HCT116 (cell line): ENCODE measurements at regions not wholly inside any gene's neighbourhood (a gene's known extent, or its start where the extent isn't known, plus 50 kb on each side); places are given as distances from the start of the nearest gene placed in this dataset.

ENCODE experiments used
- ATAC-seq: fragments of 200-7000 bp; cut with Tn5 transposase; 2 replicates; pipeline ENCODE4 v1.9.1; 2020; ENCODE audit warnings: mild to moderate bottlenecking, moderate library complexity
- BruUV-seq: library from RNA; stranded (reverse); fragments of 400-500 nt; replicated peaks from 2 replicates; lab custom pipeline; 2021; lab: Mats Ljungman, UMichigan
- CTCF ChIA-PET: fragments of 300-600 bp; sonication (Branson Sonifier 250); formaldehyde crosslinking; loops from one replicate; lab custom pipeline; 2021; ENCODE audit warnings: antibody characterized with exemption; lab: Charles Lee
- POLR2A ChIA-PET: fragments of 300-600, 350-600 bp; sonication (Branson Sonifier 250); formaldehyde crosslinking; loops from one replicate; lab custom pipeline; 2021; ENCODE audit warnings: antibody characterized with exemption; lab: Charles Lee
- RAD21 ChIA-PET, 2 experiments: fragments of 300-600 bp; sonication (Branson Sonifier 250); formaldehyde crosslinking; loops; one replicate each; lab custom pipeline; 2023; ENCODE audit warnings: low total read pairs in 2 of 2; ENCODE audit not compliant: uncharacterized antibody in 2 of 2, unreplicated experiment in 2 of 2, low non-redundant PET in 1 of 2; lab: Charles Lee
- DNase-seq: peaks from one replicate; pipeline ENCODE4 v3.0.0-alpha.2; 2010; ENCODE audit warnings: low read depth, low spot score
- H2AFZ ChIP-seq: fragments of 200-600 bp; shearing (Covaris generic), sonication (generic); 2 replicates; pipeline ENCODE4 v1.6.1; 2017; ENCODE audit warnings: low read depth, mixed run types, mixed read lengths, antibody characterized with exemption, low read length; ENCODE audit not compliant: poor library complexity, severe bottlenecking
- H3K27ac ChIP-seq: 2 replicates; pipeline ENCODE4 v1.5.1; 2012; ENCODE audit warnings: low read depth, low read length
- H3K27me3 ChIP-seq: fragments of 200-600 bp; sonication (generic); 2 replicates; pipeline ENCODE4 v1.6.1; 2016; ENCODE audit warnings: mixed run types, low read length, mixed read lengths; ENCODE audit not compliant: insufficient read depth
- H3K36me3 ChIP-seq, 2 experiments: fragments of 200-500 bp in 1 of 2; fragments of 200-600 bp in 1 of 2; sonication (Bioruptor generic) in 1 of 2; sonication (generic) in 1 of 2; 2 replicates each; pipeline versions ENCODE4 v1.5.1 to v1.6.1; 2014 to 2016; ENCODE audit warnings: low read length in 2 of 2, inconsistent platforms in 1 of 2, mixed read lengths in 1 of 2, mixed run types in 1 of 2; ENCODE audit not compliant: insufficient read depth in 2 of 2, control insufficient read depth in 1 of 2
- H3K4me1 ChIP-seq, 2 experiments: fragments of 200-600 bp in 1 of 2; sonication (generic) in 1 of 2; 2 replicates each; pipeline versions ENCODE4 v1.5.1 to v1.6.1; 2012 to 2017; ENCODE audit warnings: low read length in 2 of 2, inconsistent platforms in 1 of 2, mild to moderate bottlenecking in 1 of 2, mixed read lengths in 1 of 2, mixed run types in 1 of 2, moderate library complexity in 1 of 2; ENCODE audit not compliant: insufficient read depth in 2 of 2, control insufficient read depth in 1 of 2
- H3K4me2 ChIP-seq: fragments of 200-600 bp; sonication (generic); 2 replicates; pipeline ENCODE4 v1.6.1; 2017; ENCODE audit warnings: mixed run types, low read length, mixed read lengths
- H3K4me3 ChIP-seq, 2 experiments: fragments of 200-600 bp in 1 of 2; sonication (generic) in 1 of 2; replicated peaks in 1 of 2; 2 replicates each; pipeline ENCODE4 v1.5.1; 2011 to 2016; ENCODE audit warnings: low read length in 2 of 2, control low read depth in 1 of 2, low read depth in 1 of 2, mild to moderate bottlenecking in 1 of 2, mixed read lengths in 1 of 2, mixed run types in 1 of 2
- H3K79me2 ChIP-seq: fragments of 200-600 bp; sonication (generic); 2 replicates; pipeline ENCODE4 v1.6.1; 2017; ENCODE audit warnings: mild to moderate bottlenecking, mixed run types, low read length, moderate library complexity, mixed read lengths; ENCODE audit not compliant: insufficient read depth
- H3K9ac ChIP-seq: fragments of 200-600 bp; sonication (generic); 2 replicates; pipeline ENCODE4 v1.6.1; 2016; ENCODE audit warnings: low read length, mixed read lengths
- H3K9me2 ChIP-seq: fragments of 200-600 bp; sonication (generic), shearing (Covaris generic); 2 replicates; pipeline ENCODE4 v1.6.1; 2017; ENCODE audit warnings: mixed run types, mild to moderate bottlenecking, moderate library complexity; ENCODE audit not compliant: insufficient read depth
- H3K9me3 ChIP-seq, 2 experiments: fragments of 200-500 bp in 1 of 2; fragments of 200-600 bp in 1 of 2; sonication (Bioruptor generic) in 1 of 2; sonication (generic) in 1 of 2; 2 replicates each; pipeline ENCODE4 v1.6.1; 2014 to 2017; ENCODE audit warnings: low read length in 2 of 2, mixed read lengths in 2 of 2, inconsistent platforms in 1 of 2, low read depth in 1 of 2, mild to moderate bottlenecking in 1 of 2, mixed run types in 1 of 2, moderate library complexity in 1 of 2; ENCODE audit not compliant: control insufficient read depth in 1 of 2, insufficient read depth in 1 of 2
- H4K20me1 ChIP-seq: fragments of 200-600 bp; sonication (generic), shearing (Covaris generic); 2 replicates; pipeline ENCODE4 v1.6.1; 2017; ENCODE audit warnings: mixed run types, mild to moderate bottlenecking, moderate library complexity; ENCODE audit not compliant: insufficient read depth
- EGR1 ChIP-seq: IDR thresholded peaks from 2 replicates; pipeline ENCODE4 v1.6.1; 2012; ENCODE audit warnings: low read depth
- EZH2 ChIP-seq: fragments of 200-600 bp; sonication (generic); IDR thresholded peaks from 2 replicates; pipeline ENCODE4 v1.6.1; 2017; ENCODE audit warnings: antibody characterized with exemption, mixed run types
- EZH2phosphoT487 ChIP-seq: fragments of 200-600 bp; IDR thresholded peaks from 2 replicates; pipeline ENCODE4 v1.6.1; 2018; ENCODE audit warnings: antibody characterized with exemption, borderline replicate concordance
- FOSL1 ChIP-seq: IDR thresholded peaks from 2 replicates; pipeline ENCODE4 v1.6.1; 2012; ENCODE audit warnings: low read depth
- JUND ChIP-seq: IDR thresholded peaks from 2 replicates; pipeline ENCODE4 v1.6.1; 2012
- POLR2A ChIP-seq: IDR thresholded peaks from 2 replicates; pipeline ENCODE4 v1.7.0; 2011; ENCODE audit warnings: borderline replicate concordance; ENCODE audit not compliant: insufficient read depth, insufficient read length; ENCODE audit errors: extremely low read depth
- RAD21 ChIP-seq: IDR thresholded peaks from 2 replicates; pipeline ENCODE4 v1.6.1; 2012; ENCODE audit warnings: low read depth, mild to moderate bottlenecking
- SIN3A ChIP-seq: IDR thresholded peaks from 2 replicates; pipeline ENCODE4 v1.6.1; 2012; ENCODE audit warnings: low read depth
- SP1 ChIP-seq: IDR thresholded peaks from 2 replicates; pipeline ENCODE4 v1.6.1; 2012; ENCODE audit warnings: low read depth
- TCF7L2 ChIP-seq: IDR thresholded peaks from 2 replicates; pipeline ENCODE4 v1.7.0; 2011; ENCODE audit warnings: borderline replicate concordance, inconsistent platforms; ENCODE audit not compliant: insufficient read depth, insufficient read length; ENCODE audit errors: extremely low read depth
- YY1 ChIP-seq: IDR thresholded peaks from 2 replicates; pipeline ENCODE4 v1.6.1; 2011; ENCODE audit warnings: low read length, low read depth, moderate library complexity, mild to moderate bottlenecking; ENCODE audit not compliant: insufficient replicate concordance; ENCODE audit errors: extremely low read depth
- intact Hi-C: fragments of 100-400 bp; cut with micrococcal nuclease; formaldehyde crosslinking; loops from 2 replicates; pipeline ENCODE4 v1.10.0; 2022
- TF ChIP-seq, protein P1 (sequence below): IDR thresholded peaks from 2 replicates; pipeline ENCODE4 v1.6.1; 2012
- TF ChIP-seq, protein P2 (sequence below): IDR thresholded peaks from 2 replicates; pipeline ENCODE4 v1.6.1; 2012

DNA sequence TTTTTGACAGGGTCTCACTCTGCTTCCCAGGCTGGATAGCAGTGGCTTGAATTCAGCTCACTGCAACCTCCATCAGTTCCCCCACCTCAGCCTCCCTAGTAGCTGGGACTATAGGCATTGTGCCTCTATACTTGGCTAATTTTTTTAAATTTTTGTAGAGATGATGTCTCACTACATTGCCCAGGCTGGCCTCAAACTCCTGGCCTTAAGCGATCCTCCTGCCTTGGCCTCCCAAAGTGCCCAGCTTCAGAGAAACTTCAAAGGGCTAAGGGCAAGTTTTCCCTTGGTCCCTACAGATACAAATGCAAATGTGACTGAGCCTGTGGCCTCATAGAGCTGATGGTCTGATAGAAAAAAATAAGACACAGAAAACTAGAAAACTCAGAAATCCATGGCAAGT is 52.9 kb upstream of the PRRC2C start:
- Histone ChIP-seq H2AFZ (no peak overlapping the region), H3K4me1 (peaks cover 0 to 9% of the 10 kb centered on the region in 2 experiments; a peak in 2 of 4 replicates), H3K27ac (no peak overlapping the region), H3K9me2 (no peaks in the 10 kb centered on the region), H3K27me3 (no peaks in the 10 kb centered on the region), H3K4me2 (no peak overlapping the region), H4K20me1 (no peaks in the 10 kb centered on the region), H3K79me2 (no peaks in the 10 kb centered on the region), H3K9ac (no peak overlapping the region), H3K36me3 (no peaks in the 10 kb centered on the region), H3K9me3 (no peaks in the 10 kb centered on the region), H3K4me3 (no peak overlapping the region)
- no peak for TF ChIP-seq SIN3A
- no peak for TF ChIP-seq JUND
- TF ChIP-seq, protein P1, sequence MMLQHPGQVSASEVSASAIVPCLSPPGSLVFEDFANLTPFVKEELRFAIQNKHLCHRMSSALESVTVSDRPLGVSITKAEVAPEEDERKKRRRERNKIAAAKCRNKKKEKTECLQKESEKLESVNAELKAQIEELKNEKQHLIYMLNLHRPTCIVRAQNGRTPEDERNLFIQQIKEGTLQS = no peak
- no peak for TF ChIP-seq FOSL1
- TF ChIP-seq RAD21 = no peak
- TF ChIP-seq POLR2A = no peak
- no peak for TF ChIP-seq YY1
- TF ChIP-seq EGR1 = no peak
- TF ChIP-seq TCF7L2 = no peak
- no peak for TF ChIP-seq SP1
- BruUV-seq = no TSS peak
- CTCF ChIA-PET = no interaction called here
- DNase-seq = no peak
- POLR2A ChIA-PET = no interaction called here
- no peak for ATAC-seq
- RAD21 ChIA-PET = no interaction called here
- intact Hi-C loops = no loop called here

DNA sequence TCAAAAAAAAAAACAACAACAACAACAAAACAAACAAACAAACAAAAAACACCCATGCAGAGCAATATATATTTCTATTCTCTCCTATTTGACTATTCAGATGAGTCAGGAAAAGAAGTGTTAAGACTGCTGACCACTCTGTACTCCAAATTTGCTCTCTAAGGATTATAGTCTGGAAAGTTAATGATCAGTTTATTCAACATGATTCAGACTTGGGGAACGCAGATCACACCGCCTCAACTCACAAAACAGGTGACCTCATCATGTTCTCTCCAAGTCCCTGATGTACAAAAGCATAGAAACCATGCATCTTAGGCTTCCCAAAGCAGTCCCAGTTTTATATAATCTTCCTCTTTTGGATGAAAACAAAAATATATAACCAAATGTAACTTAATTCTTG is 51.9 kb upstream of the PRRC2C start:
- Histone ChIP-seq H3K4me3 (no peak overlapping the region), H3K27me3 (no peaks in the 10 kb centered on the region), H3K4me2 (no peak overlapping the region), H3K36me3 (no peaks in the 10 kb centered on the region), H3K9ac (no peak overlapping the region), H3K27ac (no peak overlapping the region), H3K9me2 (no peaks in the 10 kb centered on the region), H3K79me2 (no peaks in the 10 kb centered on the region), H3K9me3 (no peaks in the 10 kb centered on the region), H4K20me1 (no peaks in the 10 kb centered on the region), H2AFZ (no peak overlapping the region), H3K4me1 (peaks cover 0 to 17% of the 10 kb centered on the region in 2 experiments; a peak in 2 of 4 replicates)
- no TSS peak for BruUV-seq
- ChIA-PET RAD21 (no interaction called here), CTCF (no interaction called here), POLR2A (no interaction called here)
- TF ChIP-seq TCF7L2 (no peak), FOSL1 (no peak), EZH2phosphoT487 (no peak), JUND (no peak), YY1 (no peak), SP1 (no peak), EZH2 (no peak)
- TF ChIP-seq, protein P2, sequence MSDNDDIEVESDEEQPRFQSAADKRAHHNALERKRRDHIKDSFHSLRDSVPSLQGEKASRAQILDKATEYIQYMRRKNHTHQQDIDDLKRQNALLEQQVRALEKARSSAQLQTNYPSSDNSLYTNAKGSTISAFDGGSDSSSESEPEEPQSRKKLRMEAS = no peak
- ATAC-seq (no peak), DNase-seq (no peak)
- intact Hi-C loops = no loop called here
